K562 (cell line): ENCODE measurements at regions not wholly inside any gene's neighbourhood (a gene's known extent, or its start where the extent isn't known, plus 50 kb on each side); places are given as distances from the start of the nearest gene placed in this dataset.
A peak's percentile ranks its signal among the peaks of the same experiment; 100 is the strongest.

Experiments used
- ATAC-seq: fragments of 200-7000 bp; cut with Tn5 transposase; 3 replicates; pipeline ENCODE4 v1.9.1; 2020; ENCODE audit warnings: moderate library complexity
- BruUV-seq: library from RNA; stranded (reverse); fragments of 400-500 nt; replicated peaks from 2 replicates; lab custom pipeline; 2021; lab: Mats Ljungman, UMichigan
- CTCF ChIA-PET: fragments of 300-600 bp; formaldehyde crosslinking; extraction: SDS; loops from one replicate; lab custom pipeline; 2021; ENCODE audit warnings: low intra/inter-chr PET ratio; lab: Yijun Ruan, JAX
- POLR2A ChIA-PET: fragments of 300-600, 350-650 bp; sonication (Branson Sonifier 250); formaldehyde crosslinking; extraction: SDS; loops from one replicate; lab custom pipeline; 2021; ENCODE audit warnings: antibody characterized with exemption, inconsistent platforms; lab: Yijun Ruan, JAX
- DNase-seq, 4 experiments: peaks; one replicate each; pipeline versions ENCODE4 v3.0.0 to v3.0.0-alpha.2; 2011 to 2018; ENCODE audit warnings: low spot score in 3 of 4, mixed read lengths in 3 of 4; ENCODE audit errors: extremely low read depth in 1 of 4
- FAIRE-seq: peaks from 2 replicates; lab custom pipeline; 2011; peaks lifted over from hg19 to GRCh38; lab: Jason Lieb, UNC
- H2AFZ ChIP-seq: 2 replicates; pipeline ENCODE4 v1.6.0; 2011; ENCODE audit warnings: low read depth, low read length, control low read depth, inconsistent platforms
- H3K27ac ChIP-seq: fragments of 200-600 bp; 3 replicates; pipeline ENCODE4 v1.8.0; 2011; ENCODE audit warnings: low read depth, mild to moderate bottlenecking, control low read depth, inconsistent platforms, low read length, moderate library complexity, mixed read lengths; ENCODE audit errors: extremely low read depth
- H3K27me3 ChIP-seq, 2 experiments: fragments of 300-600 bp in 1 of 2; 2 replicates in 1 of 2; 3 replicates in 1 of 2; pipeline versions ENCODE4 v1.6.0 to v1.8.0; 2011; ENCODE audit warnings: inconsistent platforms in 2 of 2, low read length in 2 of 2, mild to moderate bottlenecking in 1 of 2, mixed read lengths in 1 of 2, moderate library complexity in 1 of 2; ENCODE audit not compliant: control insufficient read depth in 2 of 2, insufficient read depth in 2 of 2
- H3K36me3 ChIP-seq: fragments of 300-600 bp; 3 replicates; pipeline ENCODE4 v1.8.0; 2011; ENCODE audit warnings: mild to moderate bottlenecking, low read length, inconsistent platforms; ENCODE audit not compliant: control insufficient read depth, insufficient read depth
- H3K4me1 ChIP-seq, 2 experiments: fragments of 200-600 bp in 1 of 2; replicated peaks in 1 of 2; 2 replicates in 1 of 2; 3 replicates in 1 of 2; pipeline versions ENCODE4 v1.5.1 to v1.8.0; 2011; ENCODE audit warnings: inconsistent platforms in 2 of 2, low read length in 2 of 2, mild to moderate bottlenecking in 1 of 2, mixed read lengths in 1 of 2, moderate library complexity in 1 of 2; ENCODE audit not compliant: control insufficient read depth in 2 of 2, insufficient read depth in 2 of 2
- H3K4me2 ChIP-seq: 2 replicates; pipeline ENCODE4 v1.6.1; 2011; ENCODE audit warnings: low read length, control low read depth, inconsistent platforms, mixed read lengths; ENCODE audit not compliant: insufficient read depth
- H3K4me3 ChIP-seq: fragments of 200-600 bp; sonication (generic), shearing (Covaris generic); 2 replicates; pipeline ENCODE4 v1.5.1; 2016; ENCODE audit warnings: control low read depth, inconsistent platforms
- H3K79me2 ChIP-seq: fragments of 200-600 bp; 3 replicates; pipeline ENCODE4 v1.8.0; 2011; ENCODE audit warnings: low read length, inconsistent platforms; ENCODE audit not compliant: control insufficient read depth, insufficient read depth
- H3K9ac ChIP-seq, 2 experiments: 2 replicates each; pipeline versions ENCODE4 v1.6.0 to v1.6.1; 2011; ENCODE audit warnings: low read depth in 2 of 2, low read length in 2 of 2, control low read depth in 1 of 2, inconsistent platforms in 1 of 2, mild to moderate bottlenecking in 1 of 2, mixed read lengths in 1 of 2; ENCODE audit not compliant: insufficient read depth in 1 of 2
- H3K9me1 ChIP-seq: one replicate; pipeline ENCODE4 v1.6.0; 2011; ENCODE audit warnings: inconsistent platforms, mild to moderate bottlenecking, low read length, moderate library complexity; ENCODE audit not compliant: control insufficient read depth, insufficient read depth
- H3K9me3 ChIP-seq: replicated peaks from 2 replicates; pipeline ENCODE4 v1.5.1; 2011; ENCODE audit warnings: low read depth, low read length, inconsistent platforms; ENCODE audit not compliant: control insufficient read depth, insufficient read depth
- H4K20me1 ChIP-seq: replicated peaks from 2 replicates; pipeline ENCODE4 v1.6.1; 2011; ENCODE audit warnings: low read length, inconsistent platforms, mixed read lengths; ENCODE audit not compliant: control insufficient read depth, insufficient read depth
- CBX8 ChIP-seq: fragments of 200-600 bp; sonication (generic); IDR thresholded peaks from 2 replicates; pipeline ENCODE4 v1.6.1; 2012; ENCODE audit warnings: borderline replicate concordance, mixed run types, low read depth, mild to moderate bottlenecking, moderate library complexity, mixed read lengths, low read length, control low read depth, inconsistent platforms; ENCODE audit not compliant: poor library complexity, severe bottlenecking; ENCODE audit errors: extremely low read depth
- CTCFL ChIP-seq: IDR thresholded peaks from 2 replicates; pipeline ENCODE4 v1.6.1; 2011; ENCODE audit warnings: borderline replicate concordance, low read depth, mild to moderate bottlenecking, moderate library complexity, low read length; ENCODE audit not compliant: insufficient read depth, poor library complexity, severe bottlenecking
- FOXP1 ChIP-seq: sonication (generic); formaldehyde crosslinking; IDR thresholded peaks from 2 replicates; pipeline ENCODE4 v1.8.0; 2022; ENCODE audit warnings: mild to moderate bottlenecking, missing genetic modification reagents
- IRF2 ChIP-seq: sonication (generic); formaldehyde crosslinking; IDR thresholded peaks from 2 replicates; pipeline ENCODE4 v1.8.1; 2022; ENCODE audit warnings: mild to moderate bottlenecking, missing genetic modification reagents
- MTA3 ChIP-seq: fragments of 450-650 bp; formaldehyde crosslinking; IDR thresholded peaks from 2 replicates; pipeline ENCODE4 v1.6.1; 2017; ENCODE audit warnings: mild to moderate bottlenecking, borderline replicate concordance
- SLC30A9 ChIP-seq: fragments of 250-450 bp; sonication (Bioruptor Pico); IDR thresholded peaks from 2 replicates; pipeline ENCODE4 v1.8.0; 2022; ENCODE audit warnings: mild to moderate bottlenecking, moderate library complexity
- SPI1 ChIP-seq: IDR thresholded peaks from 2 replicates; pipeline ENCODE4 v1.6.1; 2011; ENCODE audit warnings: low read depth, low read length, control low read depth, borderline replicate concordance
- ZC3H11A ChIP-seq: IDR thresholded peaks from 2 replicates; pipeline ENCODE4 v1.6.1; 2012; ENCODE audit warnings: low read depth, low read length, improper control_type of control experiment
- ZNF561 ChIP-seq: fragments of 450-650 bp; formaldehyde crosslinking; conservative IDR thresholded peaks from 2 replicates; pipeline ENCODE4 v1.4.0; 2020; ENCODE audit warnings: mild to moderate bottlenecking, moderate library complexity
- WGBS: fragments of 100-300 bp; shearing (Covaris generic); methylation state at CpG from one replicate; pipeline ENCODE4 v1.1.6; 2016; ENCODE audit warnings: low coverage, mixed read lengths; ENCODE audit not compliant: insufficient coverage; ENCODE audit errors: missing lambda C conversion rate; 5-methylcytosine and 5-hydroxymethylcytosine counted together
- in situ Hi-C: fragments of 300-500 bp; cut with MboI; formaldehyde crosslinking; loops from 4 replicates; pipeline ENCODE4 v1.15.0; 2018; ENCODE audit warnings: inconsistent platforms, mixed read lengths
- intact Hi-C: fragments of 100-400 bp; cut with micrococcal nuclease; formaldehyde crosslinking; loops from 2 replicates; pipeline ENCODE4 v1.14.2; 2022
- TF ChIP-seq, protein P1 (sequence below): fragments of 250-450 bp; sonication (Bioruptor Pico); IDR thresholded peaks from 2 replicates; pipeline ENCODE4 v1.4.0; 2020; ENCODE audit warnings: borderline replicate concordance

DNA sequence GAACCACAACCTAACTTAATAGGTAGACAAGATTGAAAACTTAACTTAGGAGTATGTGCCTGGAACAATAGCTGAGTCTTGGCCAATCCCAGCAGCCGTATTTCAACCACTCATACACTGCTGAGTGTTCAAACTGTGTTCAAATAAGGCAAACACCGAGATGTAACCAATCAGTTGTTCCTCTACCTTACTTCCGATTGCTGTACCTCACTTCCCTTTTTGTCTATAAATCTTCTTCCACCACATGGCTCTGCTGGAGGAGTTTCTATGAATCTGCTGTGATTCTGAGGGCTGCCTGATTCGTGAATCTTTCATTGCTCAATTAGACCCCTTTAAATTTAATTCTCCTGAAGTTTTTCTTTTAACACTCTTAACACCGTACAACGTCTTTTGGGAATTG lies 108.0 kb downstream of the ANAPC4 start:
- FAIRE-seq: no peak
- intact Hi-C loops (no loop called here), in situ Hi-C loops (no loop called here)
- DNase-seq: no peak
- TF ChIP-seq CTCFL (no peak), SPI1 (peak; percentile 67)
- WGBS: 2% methylated on average over 6 of the region's 6 CpGs
- no peaks in the 10 kb centered on the region for H3K36me3 ChIP-seq
- no peaks in the 10 kb centered on the region for H4K20me1 ChIP-seq
- POLR2A ChIA-PET: no interaction called here
- H3K9me3 ChIP-seq: no peaks in the 10 kb centered on the region
- no peaks in the 10 kb centered on the region; a peak in 2 of 5 replicates for H3K27me3 ChIP-seq
- H3K4me1 ChIP-seq: no peaks in the 10 kb centered on the region
- no peak overlapping the region for H3K9ac ChIP-seq
- H3K79me2 ChIP-seq: no peaks in the 10 kb centered on the region
- no peaks in the 10 kb centered on the region for H3K9me1 ChIP-seq
- CTCF ChIA-PET: no interaction called here
- no peak for ATAC-seq
- H3K4me2 ChIP-seq: no peak overlapping the region
- H3K27ac ChIP-seq: no peak overlapping the region
- no peak overlapping the region for H2AFZ ChIP-seq
- no TSS peak for BruUV-seq
- H3K4me3 ChIP-seq: no peak overlapping the region

GRCh38 chr4:25486171-25486570 lies 109.1 kb downstream of the ANAPC4 start:
- H3K4me1 ChIP-seq: no peaks in the 10 kb centered on the region
- H3K27ac ChIP-seq: no peak overlapping the region
- 0% methylated on average over 3 of the region's 3 CpGs for WGBS
- no peaks in the 10 kb centered on the region for H4K20me1 ChIP-seq
- ChIA-PET POLR2A (no interaction called here), CTCF (no interaction called here)
- H3K4me2 ChIP-seq: no peak overlapping the region
- no peaks in the 10 kb centered on the region for H3K36me3 ChIP-seq
- no peaks in the 10 kb centered on the region; a peak in 2 of 5 replicates for H3K27me3 ChIP-seq
- H3K4me3 ChIP-seq: no peak overlapping the region
- H3K9me3 ChIP-seq: no peaks in the 10 kb centered on the region
- ATAC-seq (no peak), DNase-seq (no peak), FAIRE-seq (no peak)
- no peaks in the 10 kb centered on the region for H3K79me2 ChIP-seq
- in situ Hi-C loops (no loop called here), intact Hi-C loops (no loop called here)
- no peaks in the 10 kb centered on the region for H3K9me1 ChIP-seq
- no peak overlapping the region for H3K9ac ChIP-seq
- H2AFZ ChIP-seq: no peak overlapping the region
- no TSS peak for BruUV-seq
- TF ChIP-seq ZNF561 (CRISPR knock-in tag) (no peak), IRF2 (no peak), CBX8 (no peak), ZC3H11A (no peak), SLC30A9 (CRISPR knock-in tag) (no peak), FOXP1 (CRISPR knock-in tag) (no peak), MTA3 (no peak)
- TF ChIP-seq, protein P1, sequence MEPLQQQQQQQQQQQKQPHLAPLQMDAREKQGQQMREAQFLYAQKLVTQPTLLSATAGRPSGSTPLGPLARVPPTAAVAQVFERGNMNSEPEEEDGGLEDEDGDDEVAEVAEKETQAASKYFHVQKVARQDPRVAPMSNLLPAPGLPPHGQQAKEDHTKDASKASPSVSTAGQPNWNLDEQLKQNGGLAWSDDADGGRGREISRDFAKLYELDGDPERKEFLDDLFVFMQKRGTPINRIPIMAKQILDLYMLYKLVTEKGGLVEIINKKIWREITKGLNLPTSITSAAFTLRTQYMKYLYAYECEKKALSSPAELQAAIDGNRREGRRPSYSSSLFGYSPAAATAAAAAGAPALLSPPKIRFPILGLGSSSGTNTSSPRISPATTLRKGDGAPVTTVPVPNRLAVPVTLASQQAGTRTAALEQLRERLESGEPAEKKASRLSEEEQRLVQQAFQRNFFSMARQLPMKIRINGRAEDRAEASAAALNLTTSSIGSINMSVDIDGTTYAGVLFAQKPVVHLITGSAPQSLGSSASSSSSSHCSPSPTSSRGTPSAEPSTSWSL: no peak
